Putamen (tissue), 1 donor: ENCODE measurements at regions not wholly inside any gene's neighbourhood (a gene's known extent, or its start where the extent isn't known, plus 50 kb on each side); places are given as distances from the start of the nearest gene placed in this dataset.

ENCODE experiments used
- DNase-seq: peaks from one replicate; pipeline ENCODE4 v3.0.0-alpha.2; 2016; ENCODE audit warnings: low spot score

DNA sequence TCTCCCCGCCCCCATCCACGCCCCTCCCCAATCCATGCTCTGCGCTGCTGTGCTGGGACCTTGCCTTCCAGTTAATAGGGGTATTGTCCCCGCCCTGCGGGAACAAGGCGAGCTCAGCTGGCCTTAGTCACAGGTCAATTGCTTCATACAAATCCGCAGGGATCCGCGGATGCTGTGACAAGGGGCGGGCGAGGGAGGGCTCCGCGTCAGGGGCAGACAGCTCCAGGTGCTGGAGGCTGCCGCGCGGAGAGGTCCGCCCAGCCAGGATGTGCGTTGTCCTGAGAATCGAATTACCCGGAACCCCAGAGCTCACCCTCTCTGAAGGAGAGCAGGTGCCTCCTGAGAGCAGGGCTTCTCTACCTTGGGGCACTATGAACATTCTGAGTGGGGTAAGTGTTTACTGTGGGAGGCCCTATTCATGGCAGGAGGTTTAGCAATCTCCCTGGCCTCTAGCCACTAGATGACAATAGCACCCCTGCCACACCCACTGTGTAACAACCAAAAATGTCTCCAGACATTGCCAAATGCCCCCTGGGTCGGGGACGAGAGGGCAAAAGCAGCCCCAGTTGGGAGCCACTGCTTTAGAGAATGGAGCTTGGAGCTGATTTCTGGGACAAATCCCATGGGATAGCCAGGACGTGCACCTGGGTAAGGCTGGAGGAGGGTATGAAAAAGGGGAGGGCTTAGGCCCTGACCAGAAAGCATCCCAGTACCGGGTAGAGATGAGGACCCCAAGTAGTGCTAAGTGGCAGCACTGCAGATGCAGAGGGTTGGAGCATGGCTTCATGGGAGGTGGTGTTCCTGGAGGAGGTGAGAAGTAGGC is 138.2 kb downstream of the CYLD start:
- peak; percentile 14 for DNase-seq

DNA sequence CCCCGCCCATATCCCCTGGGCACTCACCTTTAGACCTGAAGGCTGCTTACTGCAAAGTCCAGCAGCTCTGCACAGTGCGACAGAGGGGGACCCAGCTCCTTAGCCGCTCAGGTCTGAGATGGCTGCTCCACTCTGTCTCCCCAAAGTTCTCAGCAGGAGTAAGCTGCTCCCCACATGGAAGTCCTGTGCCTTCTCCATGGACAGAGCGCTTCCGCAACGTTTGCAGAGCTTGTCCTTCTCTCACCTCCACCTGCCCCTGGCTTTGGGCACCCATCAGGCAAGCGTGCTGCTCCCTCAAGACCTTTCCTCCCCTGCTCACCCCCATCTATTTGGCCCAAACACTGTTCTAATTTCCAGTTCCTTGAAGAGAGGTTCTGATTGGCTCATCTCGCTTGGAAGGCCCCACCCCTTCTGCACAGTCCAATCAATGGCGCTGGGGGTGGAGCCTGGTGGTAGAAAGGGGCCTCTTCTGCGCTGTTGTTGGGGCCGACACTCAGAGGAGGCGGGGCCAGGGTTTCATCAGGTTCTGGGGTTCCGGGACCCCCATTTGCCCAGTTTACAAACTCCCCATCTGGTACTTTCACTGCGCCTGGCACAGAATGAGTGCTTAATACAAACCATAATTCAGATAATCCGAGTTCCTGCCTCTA is 137.2 kb downstream of the CYLD start:
- DNase-seq = no peak

DNA sequence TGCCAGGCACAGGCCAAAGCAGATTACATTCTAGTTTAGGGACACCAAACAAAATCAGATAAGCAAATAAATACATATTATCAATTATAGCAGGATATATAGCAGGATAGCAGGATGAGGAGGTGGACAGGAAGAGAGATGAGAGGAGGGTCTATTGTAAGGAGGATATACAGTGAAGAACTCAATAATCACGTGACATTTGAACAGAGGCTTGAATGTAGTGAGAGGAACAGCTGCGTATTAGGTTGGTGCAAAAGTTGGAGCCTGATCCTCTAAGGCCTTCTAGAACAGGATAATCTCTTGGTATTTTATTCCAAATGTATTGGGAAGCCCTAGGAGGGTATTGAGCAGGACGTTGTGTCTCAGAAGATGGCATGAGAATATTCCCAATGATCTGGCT is 136.7 kb downstream of the CYLD start:
- no peak for DNase-seq

GRCh38 chr16:50876263-50876662 is 134.4 kb downstream of the CYLD start:
- DNase-seq = no peak

GRCh38 chr16:50868577-50868976 is 126.7 kb downstream of the CYLD start:
- no peak for DNase-seq

DNA sequence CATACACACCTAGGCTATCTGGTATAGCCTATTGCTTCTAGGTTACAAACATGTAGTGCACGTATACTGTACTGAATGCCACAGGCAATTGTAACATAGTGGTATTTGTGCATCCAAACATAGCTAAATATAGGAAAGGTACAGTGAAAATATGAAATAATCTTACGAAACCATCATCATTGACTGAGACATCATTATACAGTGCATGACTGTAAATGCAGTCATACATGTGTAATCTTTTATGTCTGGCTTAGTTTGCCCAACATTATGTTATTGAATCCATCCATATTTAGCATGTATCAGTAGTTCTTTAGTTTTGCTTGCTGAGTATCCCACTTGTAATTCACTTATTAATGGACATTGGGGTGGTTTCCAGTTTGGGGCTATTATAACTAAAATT is 124.9 kb downstream of the CYLD start:
- DNase-seq = no peak

DNA sequence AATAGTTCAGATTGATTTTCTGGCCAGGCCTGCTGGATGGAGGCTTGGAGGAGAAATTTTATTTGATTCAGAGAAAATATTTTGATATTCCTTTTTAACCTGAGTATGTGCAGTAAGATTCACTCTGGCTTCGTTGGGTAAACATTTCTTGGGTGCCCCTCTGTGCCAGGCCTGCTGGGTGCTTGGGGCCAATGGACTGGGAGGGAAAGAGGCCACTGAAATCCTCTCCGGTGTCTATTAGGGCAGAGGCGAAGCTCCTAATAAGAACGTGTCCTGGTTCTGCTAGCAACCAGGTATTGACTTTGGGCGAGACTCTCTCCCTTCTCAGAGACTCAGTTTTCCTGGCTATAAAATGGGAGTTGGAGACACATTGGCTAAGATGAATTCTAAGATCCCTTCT is 122.5 kb downstream of the CYLD start:
- DNase-seq = no peak

DNA sequence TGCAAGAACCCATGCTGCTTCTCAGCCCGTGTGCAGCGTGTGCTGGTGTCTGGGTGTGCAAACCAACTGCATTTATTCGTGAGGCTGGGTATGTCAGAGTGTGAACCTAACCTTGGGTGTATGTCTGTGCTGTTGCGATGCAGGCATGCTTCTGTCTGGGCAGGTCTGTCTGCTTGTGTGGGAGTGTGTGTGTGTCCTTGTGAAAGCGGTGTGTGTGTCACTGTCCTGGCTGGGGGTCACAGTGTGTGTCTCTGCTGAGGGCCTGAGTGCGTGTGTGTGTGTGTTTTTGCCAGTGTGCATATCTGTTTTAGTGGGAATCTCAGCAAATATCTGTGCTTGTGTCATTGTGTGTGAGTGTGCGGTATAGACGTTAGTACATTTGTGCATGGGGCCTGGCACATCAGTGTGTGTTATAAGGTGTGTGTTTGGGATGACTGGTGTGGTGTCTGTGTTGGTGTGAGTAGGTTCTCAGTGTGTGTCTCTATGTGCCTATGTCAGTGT is 121.8 kb downstream of the CYLD start:
- no peak for DNase-seq

DNA sequence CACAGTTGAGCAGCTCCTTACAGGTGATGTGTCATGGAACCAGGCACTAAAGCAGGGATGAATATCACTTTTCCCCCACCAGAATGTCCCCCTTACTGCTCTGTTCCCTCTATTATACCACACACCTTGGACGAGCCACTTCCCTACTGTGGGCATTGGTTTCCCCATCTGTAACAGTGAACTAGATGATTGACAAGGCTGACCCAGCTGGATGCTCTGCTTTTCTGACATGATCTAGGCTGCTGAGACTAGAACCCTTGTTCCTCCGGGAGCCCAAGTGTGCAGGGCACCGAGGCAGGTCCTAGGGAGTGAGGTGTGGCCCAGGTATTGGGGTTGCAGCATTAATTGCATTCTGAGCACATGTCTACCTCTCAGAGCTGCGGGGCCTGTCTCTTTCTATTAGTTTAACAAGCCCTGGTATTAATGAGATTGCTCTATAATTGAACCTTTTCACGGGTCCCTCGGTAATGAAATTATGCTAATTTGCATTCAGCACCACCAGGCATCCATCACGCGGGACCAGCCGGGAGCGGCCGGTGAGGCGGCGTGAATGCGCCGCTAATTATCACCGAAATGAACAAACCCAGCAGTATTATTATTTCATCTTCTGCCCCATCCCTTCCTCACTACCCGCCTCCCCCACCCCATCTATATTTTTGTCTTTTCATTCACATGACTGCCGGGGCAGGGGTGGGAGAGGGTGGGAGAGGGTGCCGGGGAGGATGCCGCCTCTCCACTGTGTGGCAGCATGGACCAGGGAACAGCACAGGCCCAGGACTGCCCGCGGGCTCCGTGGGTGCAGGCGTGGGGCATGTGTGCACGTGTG is 121.1 kb downstream of the CYLD start:
- peak; percentile 74 for DNase-seq

GRCh38 chr16:50861970-50862411 is 120.1 kb downstream of the CYLD start:
- no peak for DNase-seq

- DNase-seq = no peak
Measured at GRCh38 chr16:50861451-50861850, 119.6 kb downstream of the CYLD start.

- no peak for DNase-seq
Measured at GRCh38 chr16:50859628-50860360, 117.9 kb downstream of the CYLD start.

DNA sequence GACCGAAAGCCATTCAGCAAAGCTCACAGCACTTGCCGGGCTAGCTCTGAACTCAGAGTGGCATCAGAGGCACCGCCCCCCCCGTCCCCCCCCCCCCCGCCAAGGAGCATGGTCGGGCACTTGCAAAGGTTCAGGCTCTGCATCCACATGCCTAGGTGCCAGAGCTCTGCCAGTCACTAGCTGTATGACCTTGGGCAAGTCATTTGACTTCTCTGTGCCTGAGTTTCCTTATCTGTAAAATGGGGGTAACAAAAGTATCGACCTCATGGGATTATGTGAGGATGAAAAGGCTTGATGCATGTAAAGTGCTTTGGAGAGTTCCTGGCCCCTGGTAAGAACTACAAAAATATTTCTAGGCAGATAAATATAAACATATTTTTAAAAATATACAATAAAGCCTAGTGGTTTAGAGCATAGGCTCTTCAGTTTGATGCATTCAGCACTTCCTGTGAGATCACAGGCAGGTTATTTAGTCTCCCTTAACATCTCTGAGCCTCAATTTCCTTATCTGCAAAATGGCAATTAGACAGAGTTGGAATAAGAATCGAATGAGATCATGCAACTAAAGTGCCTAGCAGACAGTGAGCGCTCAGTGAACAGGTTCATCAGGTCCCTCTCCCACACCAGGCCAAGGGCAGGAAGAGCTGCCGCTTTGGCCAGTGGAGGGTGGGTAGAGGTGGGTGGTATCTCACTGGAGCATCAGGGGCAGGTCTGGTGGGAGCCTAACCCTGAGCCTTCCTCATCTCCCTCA is 117.2 kb downstream of the CYLD start:
- DNase-seq = no peak

DNA sequence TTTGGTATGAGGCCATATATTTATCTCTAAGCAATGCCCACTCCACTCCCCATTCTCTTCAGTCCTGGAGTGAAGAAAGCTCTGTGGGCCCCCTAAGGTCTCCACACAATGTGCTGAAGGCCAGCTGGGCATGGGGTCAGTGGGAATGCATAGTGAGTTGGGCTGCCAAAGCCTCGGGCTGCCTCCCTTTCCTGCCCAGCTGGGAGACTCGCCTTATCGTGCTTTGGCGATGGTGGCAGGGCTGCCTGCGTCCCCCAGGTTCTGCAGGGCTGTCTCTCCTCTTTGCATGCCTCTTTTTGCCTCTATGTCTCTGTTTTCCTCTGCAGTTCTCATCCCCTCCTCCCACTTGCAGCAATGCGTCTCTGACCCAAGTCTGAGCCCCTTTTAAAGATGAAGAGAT is 116.5 kb downstream of the CYLD start:
- DNase-seq = no peak

DNA sequence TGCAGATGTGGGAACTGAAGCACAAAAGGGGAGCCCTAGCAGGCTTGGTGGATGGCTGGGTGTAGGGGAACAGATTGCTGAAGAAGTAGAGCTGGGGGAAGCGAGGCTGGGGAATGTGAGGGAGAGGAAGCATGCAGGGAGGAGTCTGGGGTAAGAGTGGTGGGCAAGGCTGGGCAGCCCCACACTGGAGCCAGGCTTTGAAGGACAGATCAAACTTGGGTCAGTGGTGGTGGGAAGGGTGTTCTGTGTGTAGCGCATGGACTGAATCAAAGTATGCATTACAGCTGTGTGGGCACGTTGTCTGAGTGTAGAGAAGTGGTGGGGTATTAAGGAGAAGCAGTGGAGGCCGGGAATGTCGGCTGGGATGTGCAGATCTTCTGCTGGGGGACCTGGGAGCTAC is 116.0 kb downstream of the CYLD start:
- no peak for DNase-seq

DNA sequence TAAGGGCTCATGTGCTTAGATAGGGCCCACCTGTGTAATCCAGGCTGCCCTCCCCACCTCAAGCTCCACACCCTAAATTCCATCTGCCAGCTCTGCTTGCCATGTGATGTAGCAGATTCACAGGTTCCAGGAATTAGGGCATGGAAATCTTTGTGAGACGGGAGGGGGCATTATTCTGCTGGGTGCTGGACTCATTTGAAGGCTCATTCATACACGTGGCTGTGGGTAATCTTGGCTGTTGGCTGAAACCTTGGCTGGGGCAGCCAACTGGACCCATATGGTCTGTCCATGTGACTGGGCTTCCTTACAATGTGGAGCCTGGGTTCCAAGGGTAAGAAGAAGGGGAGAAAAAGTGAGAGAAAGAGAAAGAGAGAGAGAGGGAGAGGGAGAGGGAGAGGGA is 115.1 kb downstream of the CYLD start:
- no peak for DNase-seq

GRCh38 chr16:50853329-50853728 is 111.4 kb downstream of the CYLD start:
- DNase-seq = no peak
